WTC11 (cell line): ENCODE measurements at regions not wholly inside any gene's neighbourhood (a gene's known extent, or its start where the extent isn't known, plus 50 kb on each side); places are given as distances from the start of the nearest gene placed in this dataset.

Source experiments
- ATAC-seq: fragments of 200-7000 bp; cut with Tn5 transposase; 2 replicates; pipeline ENCODE4 v1.10.0; 2021; ENCODE audit warnings: mild to moderate bottlenecking, moderate library complexity
- CTCF ChIA-PET: fragments of 300-600 bp; sonication (Branson Sonifier 250); formaldehyde crosslinking; loops from one replicate; lab custom pipeline; 2021; ENCODE audit warnings: antibody characterized with exemption; lab: Charles Lee
- POLR2A ChIA-PET: fragments of 350-600 bp; sonication (Branson Sonifier 250); formaldehyde crosslinking; loops from one replicate; lab custom pipeline; 2021; ENCODE audit warnings: antibody characterized with exemption; lab: Charles Lee
- DNase-seq: peaks from one replicate; pipeline ENCODE4 v3.0.0; 2021; ENCODE audit warnings: low spot score
- H3K27ac Mint-ChIP-seq: 2 replicates; pipeline ENCODE4 v1.8.0; 2021; ENCODE audit warnings: mixed read lengths
- H3K27me3 Mint-ChIP-seq: 2 replicates; pipeline ENCODE4 v1.8.0; 2021; ENCODE audit warnings: low read depth, mild to moderate bottlenecking, moderate library complexity, mixed read lengths
- H3K36me3 Mint-ChIP-seq: 2 replicates; pipeline ENCODE4 v1.8.0; 2021; ENCODE audit warnings: mixed read lengths
- H3K4me1 Mint-ChIP-seq: 2 replicates; pipeline ENCODE4 v1.8.0; 2022; ENCODE audit warnings: mixed read lengths
- H3K4me3 Mint-ChIP-seq: 2 replicates; pipeline ENCODE4 v1.8.0; 2021; ENCODE audit warnings: mild to moderate bottlenecking, moderate library complexity, mixed read lengths
- H3K9me3 Mint-ChIP-seq: 2 replicates; pipeline ENCODE4 v1.8.0; 2021; ENCODE audit warnings: mixed read lengths
- ATF1 ChIP-seq: sonication (generic); formaldehyde crosslinking; IDR thresholded peaks from 2 replicates; pipeline ENCODE4 v1.8.1; 2023; ENCODE audit warnings: mild to moderate bottlenecking, moderate library complexity, missing genetic modification reagents
- ELF4 ChIP-seq: sonication (generic); formaldehyde crosslinking; IDR thresholded peaks from 2 replicates; pipeline ENCODE4 v1.8.1; 2022; ENCODE audit warnings: low read depth, mild to moderate bottlenecking, moderate library complexity, missing genetic modification reagents
- FOXJ3 ChIP-seq: sonication (generic); formaldehyde crosslinking; IDR thresholded peaks from 2 replicates; pipeline ENCODE4 v1.9.0; 2021; ENCODE audit warnings: missing genetic modification reagents, mild to moderate bottlenecking, borderline replicate concordance
- FOXP1 ChIP-seq: sonication (generic); formaldehyde crosslinking; IDR thresholded peaks from 2 replicates; pipeline ENCODE4 v1.8.0; 2022; ENCODE audit warnings: missing genetic modification reagents, mild to moderate bottlenecking, moderate library complexity, borderline replicate concordance
- HMGA2 ChIP-seq: fragments of 250-450 bp; sonication (Bioruptor Pico); IDR thresholded peaks from 2 replicates; pipeline ENCODE4 v1.4.0; 2021; ENCODE audit warnings: mild to moderate bottlenecking, moderate library complexity
- MYBL2 ChIP-seq: sonication (generic); formaldehyde crosslinking; IDR thresholded peaks from 2 replicates; pipeline ENCODE4 v1.8.1; 2023; ENCODE audit warnings: mild to moderate bottlenecking, moderate library complexity, missing genetic modification reagents
- NR2C2 ChIP-seq: sonication (generic); formaldehyde crosslinking; IDR thresholded peaks from 2 replicates; pipeline ENCODE4 v1.8.0; 2022; ENCODE audit warnings: mild to moderate bottlenecking, missing genetic modification reagents
- ZNF263 ChIP-seq: sonication (generic); formaldehyde crosslinking; IDR thresholded peaks from 2 replicates; pipeline ENCODE4 v1.8.1; 2022; ENCODE audit warnings: low read depth, mild to moderate bottlenecking, moderate library complexity, missing genetic modification reagents
- ZNF396 ChIP-seq: fragments of 250-450 bp; sonication (Bioruptor Pico); IDR thresholded peaks from 2 replicates; pipeline ENCODE4 v1.8.0; 2021; ENCODE audit warnings: mild to moderate bottlenecking, moderate library complexity, borderline replicate concordance
- TF ChIP-seq, protein P1 (sequence below): sonication (generic); formaldehyde crosslinking; IDR thresholded peaks from 2 replicates; pipeline ENCODE4 v1.8.0; 2022; ENCODE audit warnings: mild to moderate bottlenecking, missing genetic modification reagents
- TF ChIP-seq, protein P2 (sequence below): sonication (generic); formaldehyde crosslinking; IDR thresholded peaks from 2 replicates; pipeline ENCODE4 v1.8.0; 2023; ENCODE audit warnings: missing genetic modification reagents
- TF ChIP-seq, protein P3 (sequence below): sonication (generic); formaldehyde crosslinking; IDR thresholded peaks from 2 replicates; pipeline ENCODE4 v1.8.0; 2023; ENCODE audit warnings: mild to moderate bottlenecking, missing genetic modification reagents
- TF ChIP-seq, protein P4 (sequence below): sonication (generic); formaldehyde crosslinking; conservative IDR thresholded peaks from 2 replicates; pipeline ENCODE4 v1.8.1; 2023; ENCODE audit warnings: mild to moderate bottlenecking, low read depth, missing genetic modification reagents, moderate library complexity
- TF ChIP-seq, protein P5 (sequence below): fragments of 250-450 bp; sonication (Bioruptor Pico); IDR thresholded peaks from 2 replicates; pipeline ENCODE4 v1.9.0; 2021; ENCODE audit warnings: mild to moderate bottlenecking
- TF ChIP-seq, protein P6 (sequence below): sonication (generic); formaldehyde crosslinking; IDR thresholded peaks from 2 replicates; pipeline ENCODE4 v1.8.1; 2023; ENCODE audit warnings: mild to moderate bottlenecking, missing genetic modification reagents

DNA sequence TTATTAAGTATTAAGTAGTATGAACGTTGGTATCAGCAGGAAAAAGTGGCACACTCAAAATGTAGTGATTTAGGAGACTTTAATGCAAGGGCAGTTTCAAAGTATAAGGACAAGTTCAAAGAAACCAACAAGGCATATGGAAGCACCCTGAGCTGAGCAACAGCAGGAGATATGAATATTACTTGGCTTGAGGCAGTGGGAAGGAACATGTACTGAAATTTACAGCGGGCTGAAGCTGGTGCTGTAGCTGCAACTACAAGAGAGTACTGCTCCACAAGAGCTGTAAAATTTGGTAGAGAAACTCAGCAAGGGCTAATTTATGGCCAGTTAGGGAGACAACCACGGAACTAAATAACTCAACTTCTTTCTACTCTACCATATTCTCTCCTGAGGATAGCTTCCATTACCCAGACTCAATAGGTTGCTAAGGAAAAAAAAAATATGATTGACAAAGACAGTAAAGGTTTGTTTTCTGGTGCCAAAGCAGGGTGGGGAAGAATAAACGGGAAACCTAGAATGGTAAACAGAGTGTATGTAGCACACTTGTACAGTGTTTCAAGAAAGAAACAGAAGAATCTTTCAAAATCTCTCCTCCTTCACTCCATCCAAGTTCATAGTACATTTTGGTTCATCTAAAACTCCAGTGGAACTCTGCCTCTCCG, 487.8 kb upstream of the MGAT4C start:
- no peaks in the 10 kb centered on the region for H3K9me3 Mint-ChIP-seq
- no peaks in the 10 kb centered on the region for H3K36me3 Mint-ChIP-seq
- ChIA-PET CTCF (no interaction called here), POLR2A (interaction anchor here (0.6 kb wide), 1 partner anchor 227 kb away, joined by 4 read pairs; no protein-coding TSS in a partner anchor)
- TF ChIP-seq, protein P1, sequence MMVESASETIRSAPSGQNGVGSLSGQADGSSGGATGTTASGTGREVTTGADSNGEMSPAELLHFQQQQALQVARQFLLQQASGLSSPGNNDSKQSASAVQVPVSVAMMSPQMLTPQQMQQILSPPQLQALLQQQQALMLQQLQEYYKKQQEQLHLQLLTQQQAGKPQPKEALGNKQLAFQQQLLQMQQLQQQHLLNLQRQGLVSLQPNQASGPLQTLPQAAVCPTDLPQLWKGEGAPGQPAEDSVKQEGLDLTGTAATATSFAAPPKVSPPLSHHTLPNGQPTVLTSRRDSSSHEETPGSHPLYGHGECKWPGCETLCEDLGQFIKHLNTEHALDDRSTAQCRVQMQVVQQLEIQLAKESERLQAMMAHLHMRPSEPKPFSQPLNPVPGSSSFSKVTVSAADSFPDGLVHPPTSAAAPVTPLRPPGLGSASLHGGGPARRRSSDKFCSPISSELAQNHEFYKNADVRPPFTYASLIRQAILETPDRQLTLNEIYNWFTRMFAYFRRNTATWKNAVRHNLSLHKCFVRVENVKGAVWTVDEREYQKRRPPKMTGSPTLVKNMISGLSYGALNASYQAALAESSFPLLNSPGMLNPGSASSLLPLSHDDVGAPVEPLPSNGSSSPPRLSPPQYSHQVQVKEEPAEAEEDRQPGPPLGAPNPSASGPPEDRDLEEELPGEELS (CRISPR knock-in tag): no peak
- TF ChIP-seq, protein P2, sequence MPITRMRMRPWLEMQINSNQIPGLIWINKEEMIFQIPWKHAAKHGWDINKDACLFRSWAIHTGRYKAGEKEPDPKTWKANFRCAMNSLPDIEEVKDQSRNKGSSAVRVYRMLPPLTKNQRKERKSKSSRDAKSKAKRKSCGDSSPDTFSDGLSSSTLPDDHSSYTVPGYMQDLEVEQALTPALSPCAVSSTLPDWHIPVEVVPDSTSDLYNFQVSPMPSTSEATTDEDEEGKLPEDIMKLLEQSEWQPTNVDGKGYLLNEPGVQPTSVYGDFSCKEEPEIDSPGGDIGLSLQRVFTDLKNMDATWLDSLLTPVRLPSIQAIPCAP: no peak
- TF ChIP-seq ZNF263 (no peak), ELF4 (CRISPR knock-in tag) (no peak), HMGA2 (CRISPR knock-in tag) (no peak), NR2C2 (CRISPR knock-in tag) (no peak)
- TF ChIP-seq, protein P3, sequence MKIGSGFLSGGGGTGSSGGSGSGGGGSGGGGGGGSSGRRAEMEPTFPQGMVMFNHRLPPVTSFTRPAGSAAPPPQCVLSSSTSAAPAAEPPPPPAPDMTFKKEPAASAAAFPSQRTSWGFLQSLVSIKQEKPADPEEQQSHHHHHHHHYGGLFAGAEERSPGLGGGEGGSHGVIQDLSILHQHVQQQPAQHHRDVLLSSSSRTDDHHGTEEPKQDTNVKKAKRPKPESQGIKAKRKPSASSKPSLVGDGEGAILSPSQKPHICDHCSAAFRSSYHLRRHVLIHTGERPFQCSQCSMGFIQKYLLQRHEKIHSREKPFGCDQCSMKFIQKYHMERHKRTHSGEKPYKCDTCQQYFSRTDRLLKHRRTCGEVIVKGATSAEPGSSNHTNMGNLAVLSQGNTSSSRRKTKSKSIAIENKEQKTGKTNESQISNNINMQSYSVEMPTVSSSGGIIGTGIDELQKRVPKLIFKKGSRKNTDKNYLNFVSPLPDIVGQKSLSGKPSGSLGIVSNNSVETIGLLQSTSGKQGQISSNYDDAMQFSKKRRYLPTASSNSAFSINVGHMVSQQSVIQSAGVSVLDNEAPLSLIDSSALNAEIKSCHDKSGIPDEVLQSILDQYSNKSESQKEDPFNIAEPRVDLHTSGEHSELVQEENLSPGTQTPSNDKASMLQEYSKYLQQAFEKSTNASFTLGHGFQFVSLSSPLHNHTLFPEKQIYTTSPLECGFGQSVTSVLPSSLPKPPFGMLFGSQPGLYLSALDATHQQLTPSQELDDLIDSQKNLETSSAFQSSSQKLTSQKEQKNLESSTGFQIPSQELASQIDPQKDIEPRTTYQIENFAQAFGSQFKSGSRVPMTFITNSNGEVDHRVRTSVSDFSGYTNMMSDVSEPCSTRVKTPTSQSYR: no peak
- TF ChIP-seq, protein P4, sequence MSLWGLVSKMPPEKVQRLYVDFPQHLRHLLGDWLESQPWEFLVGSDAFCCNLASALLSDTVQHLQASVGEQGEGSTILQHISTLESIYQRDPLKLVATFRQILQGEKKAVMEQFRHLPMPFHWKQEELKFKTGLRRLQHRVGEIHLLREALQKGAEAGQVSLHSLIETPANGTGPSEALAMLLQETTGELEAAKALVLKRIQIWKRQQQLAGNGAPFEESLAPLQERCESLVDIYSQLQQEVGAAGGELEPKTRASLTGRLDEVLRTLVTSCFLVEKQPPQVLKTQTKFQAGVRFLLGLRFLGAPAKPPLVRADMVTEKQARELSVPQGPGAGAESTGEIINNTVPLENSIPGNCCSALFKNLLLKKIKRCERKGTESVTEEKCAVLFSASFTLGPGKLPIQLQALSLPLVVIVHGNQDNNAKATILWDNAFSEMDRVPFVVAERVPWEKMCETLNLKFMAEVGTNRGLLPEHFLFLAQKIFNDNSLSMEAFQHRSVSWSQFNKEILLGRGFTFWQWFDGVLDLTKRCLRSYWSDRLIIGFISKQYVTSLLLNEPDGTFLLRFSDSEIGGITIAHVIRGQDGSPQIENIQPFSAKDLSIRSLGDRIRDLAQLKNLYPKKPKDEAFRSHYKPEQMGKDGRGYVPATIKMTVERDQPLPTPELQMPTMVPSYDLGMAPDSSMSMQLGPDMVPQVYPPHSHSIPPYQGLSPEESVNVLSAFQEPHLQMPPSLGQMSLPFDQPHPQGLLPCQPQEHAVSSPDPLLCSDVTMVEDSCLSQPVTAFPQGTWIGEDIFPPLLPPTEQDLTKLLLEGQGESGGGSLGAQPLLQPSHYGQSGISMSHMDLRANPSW (CRISPR knock-in tag): no peak
- DNase-seq (no peak), ATAC-seq (no peak)
- H3K4me1 Mint-ChIP-seq: peaks cover 15% of the 10 kb centered on the region
- H3K27ac Mint-ChIP-seq: no peak overlapping the region
- no peaks in the 10 kb centered on the region for H3K27me3 Mint-ChIP-seq
- no peak overlapping the region for H3K4me3 Mint-ChIP-seq

DNA sequence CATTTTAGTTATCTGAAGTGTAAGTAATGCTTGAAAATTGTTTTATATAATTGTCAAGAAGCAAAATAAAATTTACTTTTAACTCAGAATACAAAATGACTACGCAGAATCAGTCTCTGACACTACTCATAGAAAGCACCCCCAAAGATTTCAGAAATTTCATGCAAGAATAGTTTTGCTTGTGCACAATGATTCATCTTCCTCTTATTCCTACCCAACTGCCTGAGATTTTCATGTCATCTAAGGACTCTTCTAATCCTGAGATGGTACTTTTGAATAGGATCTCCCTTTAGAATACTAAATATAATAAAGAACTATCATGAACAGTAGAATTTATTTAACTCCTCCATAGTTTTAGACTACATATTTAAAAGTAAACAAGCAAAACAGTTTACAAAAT, 485.3 kb upstream of the MGAT4C start:
- Mint-ChIP-seq H3K4me3 (no peak overlapping the region), H3K36me3 (no peaks in the 10 kb centered on the region), H3K27ac (no peak overlapping the region), H3K9me3 (no peaks in the 10 kb centered on the region), H3K27me3 (no peaks in the 10 kb centered on the region), H3K4me1 (peaks cover 15% of the 10 kb centered on the region)
- CTCF ChIA-PET: no interaction called here
- no peak for TF ChIP-seq MYBL2 (CRISPR knock-in tag)
- TF ChIP-seq, protein P5, sequence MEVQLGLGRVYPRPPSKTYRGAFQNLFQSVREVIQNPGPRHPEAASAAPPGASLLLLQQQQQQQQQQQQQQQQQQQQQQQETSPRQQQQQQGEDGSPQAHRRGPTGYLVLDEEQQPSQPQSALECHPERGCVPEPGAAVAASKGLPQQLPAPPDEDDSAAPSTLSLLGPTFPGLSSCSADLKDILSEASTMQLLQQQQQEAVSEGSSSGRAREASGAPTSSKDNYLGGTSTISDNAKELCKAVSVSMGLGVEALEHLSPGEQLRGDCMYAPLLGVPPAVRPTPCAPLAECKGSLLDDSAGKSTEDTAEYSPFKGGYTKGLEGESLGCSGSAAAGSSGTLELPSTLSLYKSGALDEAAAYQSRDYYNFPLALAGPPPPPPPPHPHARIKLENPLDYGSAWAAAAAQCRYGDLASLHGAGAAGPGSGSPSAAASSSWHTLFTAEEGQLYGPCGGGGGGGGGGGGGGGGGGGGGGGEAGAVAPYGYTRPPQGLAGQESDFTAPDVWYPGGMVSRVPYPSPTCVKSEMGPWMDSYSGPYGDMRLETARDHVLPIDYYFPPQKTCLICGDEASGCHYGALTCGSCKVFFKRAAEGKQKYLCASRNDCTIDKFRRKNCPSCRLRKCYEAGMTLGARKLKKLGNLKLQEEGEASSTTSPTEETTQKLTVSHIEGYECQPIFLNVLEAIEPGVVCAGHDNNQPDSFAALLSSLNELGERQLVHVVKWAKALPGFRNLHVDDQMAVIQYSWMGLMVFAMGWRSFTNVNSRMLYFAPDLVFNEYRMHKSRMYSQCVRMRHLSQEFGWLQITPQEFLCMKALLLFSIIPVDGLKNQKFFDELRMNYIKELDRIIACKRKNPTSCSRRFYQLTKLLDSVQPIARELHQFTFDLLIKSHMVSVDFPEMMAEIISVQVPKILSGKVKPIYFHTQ (CRISPR knock-in tag): no peak
- no peak for DNase-seq
- ATAC-seq: no peak
- POLR2A ChIA-PET: no interaction called here

DNA sequence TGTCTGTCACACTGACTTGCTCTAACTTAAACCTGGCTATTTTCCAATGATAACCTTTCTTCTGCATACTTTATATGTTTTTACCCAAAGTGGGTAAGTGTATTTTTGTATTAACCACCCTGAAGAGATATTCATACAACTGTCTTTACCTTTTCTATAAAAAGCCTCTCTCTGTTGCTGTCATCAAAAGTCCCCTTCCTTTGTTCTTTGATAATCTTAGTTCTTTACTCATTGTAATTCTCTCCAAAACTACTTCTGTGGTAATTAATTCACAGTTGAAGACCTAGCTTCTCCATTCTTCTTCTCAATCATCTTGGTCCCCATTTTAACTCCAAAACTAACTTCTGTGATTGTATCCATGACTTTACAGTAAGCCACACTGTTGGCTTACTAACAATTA, 479.7 kb upstream of the MGAT4C start:
- H3K36me3 Mint-ChIP-seq: no peaks in the 10 kb centered on the region
- ChIA-PET POLR2A (no interaction called here), CTCF (no interaction called here)
- ATAC-seq: no peak
- no peak overlapping the region for H3K27ac Mint-ChIP-seq
- no peak overlapping the region for H3K4me3 Mint-ChIP-seq
- no peaks in the 10 kb centered on the region for H3K4me1 Mint-ChIP-seq
- H3K9me3 Mint-ChIP-seq: no peaks in the 10 kb centered on the region
- DNase-seq: no peak
- TF ChIP-seq ZNF396 (CRISPR knock-in tag) (no peak), FOXP1 (CRISPR knock-in tag) (no peak), FOXJ3 (CRISPR knock-in tag) (no peak), ATF1 (CRISPR knock-in tag) (no peak), ELF4 (CRISPR knock-in tag) (no peak)
- TF ChIP-seq, protein P6, sequence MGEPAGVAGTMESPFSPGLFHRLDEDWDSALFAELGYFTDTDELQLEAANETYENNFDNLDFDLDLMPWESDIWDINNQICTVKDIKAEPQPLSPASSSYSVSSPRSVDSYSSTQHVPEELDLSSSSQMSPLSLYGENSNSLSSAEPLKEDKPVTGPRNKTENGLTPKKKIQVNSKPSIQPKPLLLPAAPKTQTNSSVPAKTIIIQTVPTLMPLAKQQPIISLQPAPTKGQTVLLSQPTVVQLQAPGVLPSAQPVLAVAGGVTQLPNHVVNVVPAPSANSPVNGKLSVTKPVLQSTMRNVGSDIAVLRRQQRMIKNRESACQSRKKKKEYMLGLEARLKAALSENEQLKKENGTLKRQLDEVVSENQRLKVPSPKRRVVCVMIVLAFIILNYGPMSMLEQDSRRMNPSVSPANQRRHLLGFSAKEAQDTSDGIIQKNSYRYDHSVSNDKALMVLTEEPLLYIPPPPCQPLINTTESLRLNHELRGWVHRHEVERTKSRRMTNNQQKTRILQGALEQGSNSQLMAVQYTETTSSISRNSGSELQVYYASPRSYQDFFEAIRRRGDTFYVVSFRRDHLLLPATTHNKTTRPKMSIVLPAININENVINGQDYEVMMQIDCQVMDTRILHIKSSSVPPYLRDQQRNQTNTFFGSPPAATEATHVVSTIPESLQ (CRISPR knock-in tag): no peak
- H3K27me3 Mint-ChIP-seq: no peaks in the 10 kb centered on the region
